Hepatocyte (in vitro differentiated cells): ENCODE measurements at regions not wholly inside any gene's neighbourhood (a gene's known extent, or its start where the extent isn't known, plus 50 kb on each side); places are given as distances from the start of the nearest gene placed in this dataset.

Source experiments
- DNase-seq: peaks from one replicate; pipeline ENCODE4 v3.0.0-alpha.2; 2016; ENCODE audit warnings: low spot score
- H2AFZ ChIP-seq: fragments of 200-600 bp; sonication (generic); 2 replicates; pipeline ENCODE4 v1.6.0; 2016; ENCODE audit warnings: antibody characterized with exemption, mild to moderate bottlenecking
- H3K27ac ChIP-seq: fragments of 200-600 bp; sonication (generic); 2 replicates; pipeline ENCODE4 v1.5.1; 2016; ENCODE audit warnings: mild to moderate bottlenecking
- H3K27me3 ChIP-seq: fragments of 200-600 bp; sonication (generic); 2 replicates; pipeline ENCODE4 v1.6.1; 2016
- H3K36me3 ChIP-seq: fragments of 200-600 bp; sonication (generic); replicated peaks from 2 replicates; pipeline ENCODE4 v1.5.1; 2016; ENCODE audit warnings: low read depth; ENCODE audit not compliant: insufficient read depth
- H3K4me1 ChIP-seq: fragments of 200-600 bp; sonication (generic); 2 replicates; pipeline ENCODE4 v1.5.1; 2016; ENCODE audit warnings: mild to moderate bottlenecking, moderate library complexity; ENCODE audit not compliant: insufficient read depth
- H3K4me2 ChIP-seq: fragments of 200-600 bp; sonication (generic); 2 replicates; pipeline ENCODE4 v1.6.0; 2016
- H3K4me3 ChIP-seq: fragments of 200-600 bp; sonication (generic); 2 replicates; pipeline ENCODE4 v1.5.1; 2016; ENCODE audit warnings: mild to moderate bottlenecking
- H3K79me2 ChIP-seq: fragments of 200-600 bp; sonication (generic); 2 replicates; pipeline ENCODE4 v1.6.0; 2017; ENCODE audit warnings: mild to moderate bottlenecking
- H3K9me2 ChIP-seq: fragments of 200-600 bp; sonication (generic); replicated peaks from 2 replicates; pipeline ENCODE4 v1.6.0; 2017; ENCODE audit warnings: mild to moderate bottlenecking; ENCODE audit not compliant: insufficient read depth
- H3K9me3 ChIP-seq: fragments of 200-600 bp; sonication (generic); 2 replicates; pipeline ENCODE4 v1.5.1; 2016; ENCODE audit warnings: low read depth, mild to moderate bottlenecking
- H4K20me1 ChIP-seq: fragments of 200-600 bp; sonication (generic); 2 replicates; pipeline ENCODE4 v1.6.0; 2016; ENCODE audit warnings: mild to moderate bottlenecking; ENCODE audit not compliant: insufficient read depth, poor library complexity, severe bottlenecking
- CTCF ChIP-seq: fragments of 200-600 bp; sonication (generic); IDR thresholded peaks from 2 replicates; pipeline ENCODE4 v1.5.1; 2016; ENCODE audit warnings: antibody characterized with exemption, mild to moderate bottlenecking; ENCODE audit not compliant: poor library complexity
- EZH2 ChIP-seq: fragments of 200-600 bp; sonication (generic); IDR thresholded peaks from 2 replicates; pipeline ENCODE4 v1.6.1; 2016; ENCODE audit warnings: antibody characterized with exemption, mild to moderate bottlenecking, borderline replicate concordance
- EZH2phosphoT487 ChIP-seq: fragments of 200-600 bp; sonication (generic); IDR thresholded peaks from one replicate; pipeline ENCODE4 v1.6.1; 2018; ENCODE audit warnings: antibody characterized with exemption, mild to moderate bottlenecking, low read depth, moderate library complexity; ENCODE audit not compliant: unreplicated experiment, severe bottlenecking
- WGBS: methylation state at CpG from one replicate; pipeline ENCODE4 v1.1.6; 2016; ENCODE audit warnings: low lambda C conversion rate; ENCODE audit errors: missing lambda C conversion rate; 5-methylcytosine and 5-hydroxymethylcytosine counted together

GRCh38 chr2:238724728-238725127 is 123.2 kb upstream of the TWIST2 start:
- H3K79me2 ChIP-seq = no peaks in the 10 kb centered on the region
- H3K4me3 ChIP-seq = no peak overlapping the region
- H3K4me2 ChIP-seq = no peak overlapping the region
- no peaks in the 10 kb centered on the region for H3K27me3 ChIP-seq
- 88% methylated on average over 8 of the region's 8 CpGs for WGBS
- H3K9me3 ChIP-seq = no peaks in the 10 kb centered on the region
- DNase-seq = no peak
- no peak overlapping the region for H3K27ac ChIP-seq
- TF ChIP-seq CTCF (no peak), EZH2phosphoT487 (no peak), EZH2 (no peak)
- peaks cover 6% of the 10 kb centered on the region for H3K4me1 ChIP-seq
- H3K36me3 ChIP-seq = no peaks in the 10 kb centered on the region
- H2AFZ ChIP-seq = no peak overlapping the region
- no peaks in the 10 kb centered on the region for H4K20me1 ChIP-seq
- no peaks in the 10 kb centered on the region for H3K9me2 ChIP-seq

GRCh38 chr2:238725298-238725697 is 122.6 kb upstream of the TWIST2 start:
- Histone ChIP-seq H3K4me1 (peaks cover 6% of the 10 kb centered on the region), H3K4me2 (no peak overlapping the region), H3K9me3 (no peaks in the 10 kb centered on the region), H3K27me3 (no peaks in the 10 kb centered on the region), H3K9me2 (no peaks in the 10 kb centered on the region), H3K79me2 (no peaks in the 10 kb centered on the region), H3K4me3 (no peak overlapping the region), H4K20me1 (no peaks in the 10 kb centered on the region), H2AFZ (no peak overlapping the region), H3K36me3 (no peaks in the 10 kb centered on the region), H3K27ac (no peak overlapping the region)
- DNase-seq = no peak
- no peak for TF ChIP-seq EZH2phosphoT487
- WGBS = 89% methylated on average over 4 of the region's 4 CpGs

GRCh38 chr2:238726670-238727584 is 121.0 kb upstream of the TWIST2 start:
- no peaks in the 10 kb centered on the region for H3K36me3 ChIP-seq
- H3K4me2 ChIP-seq = no peak overlapping the region
- H3K4me3 ChIP-seq = no peak overlapping the region
- H3K9me3 ChIP-seq = no peaks in the 10 kb centered on the region
- no peaks in the 10 kb centered on the region for H4K20me1 ChIP-seq
- H3K27ac ChIP-seq = no peak overlapping the region
- H3K4me1 ChIP-seq = peaks cover 6% of the 10 kb centered on the region
- no peaks in the 10 kb centered on the region for H3K79me2 ChIP-seq
- no peaks in the 10 kb centered on the region for H3K9me2 ChIP-seq
- no peaks in the 10 kb centered on the region for H3K27me3 ChIP-seq
- DNase-seq = no peak
- H2AFZ ChIP-seq = no peak overlapping the region
- 86% methylated on average over 17 of the region's 17 CpGs for WGBS
- no peak for TF ChIP-seq EZH2
- no peak for TF ChIP-seq CTCF
- no peak for TF ChIP-seq EZH2phosphoT487

- H3K4me3 ChIP-seq = no peak overlapping the region
- H3K36me3 ChIP-seq = no peaks in the 10 kb centered on the region
- H4K20me1 ChIP-seq = no peaks in the 10 kb centered on the region
- H3K27me3 ChIP-seq = no peaks in the 10 kb centered on the region
- H2AFZ ChIP-seq = no peak overlapping the region
- H3K9me2 ChIP-seq = no peaks in the 10 kb centered on the region
- peaks cover 6% of the 10 kb centered on the region for H3K4me1 ChIP-seq
- peak; percentile 22 for DNase-seq
- peak overlapping the region; percentile 2 for H3K4me2 ChIP-seq
- H3K27ac ChIP-seq = peak overlapping the region; percentile 87
- 64% methylated on average over 11 of the region's 11 CpGs for WGBS
- TF ChIP-seq CTCF (no peak), EZH2 (no peak), EZH2phosphoT487 (no peak)
- H3K79me2 ChIP-seq = no peaks in the 10 kb centered on the region
- H3K9me3 ChIP-seq = no peaks in the 10 kb centered on the region
Measured at GRCh38 chr2:238727585-238728329, 120.1 kb upstream of the TWIST2 start.
